HG02610 (cell line): ENCODE measurements at regions not wholly inside any gene's neighbourhood (a gene's known extent, or its start where the extent isn't known, plus 50 kb on each side); places are given as distances from the start of the nearest gene placed in this dataset.

Experiments used
- ATAC-seq: cut with Tn5 transposase; IDR thresholded peaks from one replicate; pipeline ENCODE4 v1.9.1; 2021; ENCODE audit warnings: mild to moderate bottlenecking, moderate library complexity; ENCODE audit not compliant: unreplicated experiment

- no peak for ATAC-seq
These were observed 171.1 kb upstream of the IRX6 start for GRCh38 chr16:55152875-55153390.

GRCh38 chr16:55154262-55154661, 169.7 kb upstream of the IRX6 start:
- ATAC-seq: no peak

GRCh38 chr16:55154956-55155355, 169.0 kb upstream of the IRX6 start:
- ATAC-seq: no peak

- ATAC-seq: no peak
These were observed 168.2 kb upstream of the IRX6 start for GRCh38 chr16:55155815-55156214.

GRCh38 chr16:55169780-55170179, 154.2 kb upstream of the IRX6 start:
- no peak for ATAC-seq

GRCh38 chr16:55171241-55171640, 152.8 kb upstream of the IRX6 start:
- no peak for ATAC-seq

GRCh38 chr16:55175389-55175788, 148.6 kb upstream of the IRX6 start:
- no peak for ATAC-seq

- no peak for ATAC-seq
These were observed 147.1 kb upstream of the IRX6 start for GRCh38 chr16:55176901-55177300.

GRCh38 chr16:55179411-55179810, 144.6 kb upstream of the IRX6 start:
- ATAC-seq: no peak

- ATAC-seq: no peak
These were observed 144.0 kb upstream of the IRX6 start for GRCh38 chr16:55179852-55180585.

GRCh38 chr16:55184052-55184451, 140.0 kb upstream of the IRX6 start:
- no peak for ATAC-seq

GRCh38 chr16:55184619-55185018, 139.4 kb upstream of the IRX6 start:
- no peak for ATAC-seq

GRCh38 chr16:55189224-55189623, 134.8 kb upstream of the IRX6 start:
- ATAC-seq: no peak

- no peak for ATAC-seq
These were observed 134.0 kb upstream of the IRX6 start for GRCh38 chr16:55189682-55190636.

- ATAC-seq: no peak
These were observed 131.3 kb upstream of the IRX6 start for GRCh38 chr16:55192734-55193133.

- ATAC-seq: no peak
These were observed 120.4 kb upstream of the IRX6 start for GRCh38 chr16:55203570-55203969.

- no peak for ATAC-seq
These were observed 119.9 kb upstream of the IRX6 start for GRCh38 chr16:55204069-55204468.

GRCh38 chr16:55204923-55205322, 119.1 kb upstream of the IRX6 start:
- ATAC-seq: no peak

- ATAC-seq: no peak
These were observed 116.1 kb upstream of the IRX6 start for GRCh38 chr16:55207693-55208428.

- ATAC-seq: no peak
These were observed 114.4 kb upstream of the IRX6 start for GRCh38 chr16:55209626-55210025.

- no peak for ATAC-seq
These were observed 111.2 kb upstream of the IRX6 start for GRCh38 chr16:55212791-55213190.
